ENCODE measurements at regions not wholly inside any gene's neighbourhood (a gene's known extent, or its start where the extent isn't known, plus 50 kb on each side); places are given as distances from the start of the nearest gene placed in this dataset.
A peak's percentile ranks its signal among the peaks of the same experiment; 100 is the strongest.
"Not testable (repeated sequence)": the region's sequence is repeated elsewhere in the genome, so short reads cannot be mapped to it uniquely, and the experiment has no call there.

DNA sequence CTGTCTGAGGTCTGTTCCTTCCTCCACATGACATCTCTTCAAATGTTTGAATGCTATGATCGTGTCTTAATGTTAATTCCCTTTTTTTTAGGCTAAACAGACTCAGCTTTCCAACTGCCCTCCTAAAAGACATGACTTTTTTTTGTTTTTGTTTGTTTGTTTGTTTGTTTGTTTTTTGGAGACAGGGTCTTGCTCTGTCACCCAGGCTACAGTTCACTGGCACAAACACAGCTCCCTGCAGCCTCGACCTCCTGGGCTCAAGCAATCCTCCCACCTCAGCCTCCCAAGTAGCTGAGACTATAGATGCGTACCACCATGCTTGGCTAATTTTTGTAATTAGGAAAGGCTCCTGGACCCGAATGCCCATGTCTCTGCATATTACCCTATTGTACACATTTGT, 176.5 kb downstream of the ABCA8 start:
- ATAC-seq: no peak

GRCh38 chr17:68777856-68778694, 176.9 kb upstream of the FAM20A start:
- ATAC-seq: no peak

- no peak for ATAC-seq
Observed at GRCh38 chr17:68777243-68777855, 176.2 kb upstream of the FAM20A start.

GRCh38 chr17:68776451-68776850, 175.3 kb upstream of the FAM20A start:
- no peak for ATAC-seq

GRCh38 chr17:68775969-68776368, 174.8 kb upstream of the FAM20A start:
- no peak for ATAC-seq

GRCh38 chr17:68775318-68775717, 174.2 kb upstream of the FAM20A start:
- ATAC-seq: no peak

DNA sequence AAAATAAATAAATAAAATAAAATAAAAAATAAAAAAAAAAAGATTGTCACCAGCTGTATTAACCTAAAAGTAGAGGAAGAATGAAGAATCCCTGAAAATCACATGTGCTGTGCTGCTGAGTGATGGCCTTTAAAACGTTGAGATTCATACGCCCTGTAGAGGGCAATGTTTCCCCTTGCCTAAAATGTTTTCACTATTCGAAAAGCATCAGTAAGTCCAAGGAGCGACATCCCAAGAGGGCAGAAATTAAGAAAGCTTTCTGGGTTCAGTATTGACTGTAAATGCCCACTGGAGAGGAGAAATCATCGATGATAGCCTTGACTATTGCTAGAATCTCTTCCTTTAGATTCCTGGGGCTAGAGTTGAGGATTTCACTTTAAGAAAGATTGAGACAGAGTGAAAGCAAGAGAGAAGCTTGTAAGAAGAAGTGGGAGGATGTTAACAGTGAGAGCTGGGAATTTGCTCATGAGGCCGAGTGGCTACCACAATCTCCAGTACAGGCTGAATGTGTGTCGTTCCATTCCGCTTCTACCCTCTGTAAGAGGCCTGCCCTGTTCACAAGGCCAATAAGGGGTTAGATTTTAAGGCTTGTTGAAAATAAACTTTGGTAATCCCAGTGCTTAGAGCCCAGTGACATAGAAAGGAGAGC, 170.8 kb upstream of the FAM20A start:
- ATAC-seq: no peak

- ATAC-seq: no peak
Observed at GRCh38 chr17:68768804-68769203, 167.6 kb upstream of the FAM20A start.

- ATAC-seq: no peak
Observed at GRCh38 chr17:68766640-68767039, 165.5 kb upstream of the FAM20A start.

- no peak for ATAC-seq
Observed at GRCh38 chr17:68763562-68763961, 162.4 kb upstream of the FAM20A start.

DNA sequence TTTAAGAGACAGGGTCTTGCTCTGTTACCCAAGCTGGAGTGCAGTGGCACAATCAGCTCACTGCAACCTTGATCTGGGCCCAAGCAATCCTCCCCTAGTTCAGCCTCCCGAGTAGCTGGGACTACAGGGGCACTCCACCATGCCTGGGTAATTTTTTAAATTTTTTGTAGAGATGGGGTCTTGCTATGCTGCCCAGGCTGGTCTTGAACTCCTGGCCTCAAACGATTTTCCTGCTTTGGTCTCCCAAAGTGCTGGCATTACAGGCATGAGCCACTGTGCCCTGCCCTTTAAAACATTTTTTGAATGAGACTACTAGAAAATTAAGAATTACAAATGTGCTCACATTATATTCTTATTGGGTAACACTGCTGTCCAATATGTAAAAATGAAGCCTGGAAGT, 161.7 kb upstream of the FAM20A start:
- ATAC-seq: no peak

GRCh38 chr17:68760141-68760475, 158.9 kb upstream of the FAM20A start:
- no peak for ATAC-seq

DNA sequence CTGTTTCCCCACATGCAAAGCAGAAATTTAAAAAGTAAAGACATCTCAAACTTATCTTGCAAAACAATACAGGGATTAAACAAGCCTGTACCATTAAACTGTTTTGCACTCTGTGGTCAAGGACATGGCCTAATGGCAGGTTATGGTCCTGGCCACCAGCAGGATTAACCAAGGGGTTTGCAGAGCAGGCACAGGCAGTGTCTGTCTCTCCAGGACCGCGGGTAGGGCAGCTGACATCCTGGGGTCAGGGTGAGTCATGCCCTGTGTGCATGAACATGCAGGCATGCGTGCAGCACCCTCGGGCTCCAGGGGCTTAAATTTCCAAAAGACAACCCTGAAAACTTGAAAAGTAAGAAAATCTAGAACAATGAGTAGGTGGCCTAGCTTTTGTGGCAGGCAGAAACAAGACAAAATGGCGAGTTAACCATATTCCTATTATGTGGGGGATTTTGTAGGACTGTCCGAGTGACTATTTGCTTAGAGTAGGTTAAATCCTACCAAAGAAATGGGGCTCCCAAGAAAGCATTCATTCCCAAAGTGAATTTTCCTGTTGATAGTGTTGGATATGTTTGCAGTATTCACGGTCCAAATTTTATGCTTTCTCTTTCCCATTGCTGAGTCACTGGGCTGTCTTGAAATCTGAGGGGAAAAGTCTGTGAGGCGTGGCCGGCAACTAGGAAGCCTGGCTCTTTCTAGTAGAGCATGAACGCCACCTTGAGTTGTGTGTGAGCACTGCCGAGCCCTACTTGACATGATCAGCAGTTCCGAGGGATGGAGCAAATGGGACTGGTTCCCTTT, 158.4 kb upstream of the FAM20A start:
- peak; percentile 55 to 63 for ATAC-seq

DNA sequence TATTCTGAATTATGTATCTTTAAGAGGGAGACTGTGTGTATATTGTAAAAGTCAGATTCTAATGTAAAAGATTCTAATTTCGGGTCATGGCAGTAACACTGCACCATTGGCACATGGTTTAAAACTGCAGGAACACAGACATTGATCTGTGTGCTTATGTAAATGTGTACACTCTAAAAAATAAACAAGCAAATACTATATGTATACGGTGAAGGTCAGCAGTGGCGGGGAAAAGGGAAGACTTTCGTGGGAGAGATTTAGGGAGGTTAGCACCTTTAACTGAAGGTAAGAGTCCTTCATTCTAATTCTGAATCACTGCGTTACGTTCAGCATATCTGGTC, 157.8 kb upstream of the FAM20A start:
- ATAC-seq: no peak

DNA sequence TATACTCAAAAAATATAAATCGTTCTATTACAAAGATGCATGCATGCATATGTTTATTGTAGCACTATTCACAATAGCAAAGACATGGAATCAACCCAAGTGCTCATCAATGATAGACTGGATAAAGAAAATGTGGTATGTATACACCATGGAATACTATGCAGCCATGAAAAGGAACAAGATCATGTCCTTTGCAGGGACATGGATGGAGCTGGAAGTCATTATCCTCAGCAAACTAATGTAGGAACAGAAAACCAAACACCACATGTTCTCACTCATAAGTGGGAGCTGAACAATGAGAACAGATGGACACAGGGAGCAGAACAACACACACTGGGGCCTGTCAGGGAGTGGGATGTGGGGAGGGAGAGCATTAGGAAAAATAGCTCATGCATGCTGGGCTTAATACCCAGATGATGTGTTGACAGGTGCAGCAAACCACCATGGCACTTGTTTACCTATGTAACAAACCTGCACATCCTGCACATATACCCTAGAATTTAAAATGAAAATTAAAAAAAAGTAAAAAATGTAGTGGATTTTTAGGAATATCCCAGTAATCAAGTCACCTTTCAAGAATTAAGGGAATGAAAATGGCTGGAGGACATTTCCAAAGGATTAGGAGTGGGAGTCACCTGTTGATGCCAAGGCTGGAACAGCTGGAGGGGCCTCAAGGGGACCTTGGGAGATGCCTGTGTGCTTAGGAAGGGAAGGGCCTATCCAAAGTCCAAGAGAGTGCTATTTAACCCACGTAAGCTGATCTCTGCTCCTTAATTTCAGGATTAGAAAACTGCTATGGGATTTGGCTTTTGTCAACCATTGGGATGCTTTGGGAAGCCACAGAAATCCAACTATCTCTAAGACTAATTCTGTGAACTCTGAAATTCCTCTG, 156.9 kb upstream of the FAM20A start:
- ATAC-seq: not testable (repeated sequence)

- no peak for ATAC-seq
Observed at GRCh38 chr17:68753985-68754769, 153.0 kb upstream of the FAM20A start.

DNA sequence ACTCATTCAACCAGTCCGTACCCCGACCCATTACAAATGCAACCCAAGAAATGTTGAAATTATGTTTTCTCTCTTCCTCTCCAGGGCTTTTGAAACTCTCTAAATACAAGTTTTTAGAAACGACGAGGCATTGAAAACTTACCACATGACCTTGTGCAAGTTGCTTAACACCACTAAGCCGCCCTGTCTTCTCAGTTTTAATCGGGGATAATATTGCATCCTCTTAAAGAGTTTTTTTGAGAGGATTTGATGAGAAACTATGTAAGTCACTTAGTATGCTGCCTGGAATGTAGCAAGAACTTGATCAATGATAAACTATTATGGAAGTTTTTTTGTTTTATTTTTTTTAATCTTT, 149.0 kb upstream of the FAM20A start:
- ATAC-seq: no peak

DNA sequence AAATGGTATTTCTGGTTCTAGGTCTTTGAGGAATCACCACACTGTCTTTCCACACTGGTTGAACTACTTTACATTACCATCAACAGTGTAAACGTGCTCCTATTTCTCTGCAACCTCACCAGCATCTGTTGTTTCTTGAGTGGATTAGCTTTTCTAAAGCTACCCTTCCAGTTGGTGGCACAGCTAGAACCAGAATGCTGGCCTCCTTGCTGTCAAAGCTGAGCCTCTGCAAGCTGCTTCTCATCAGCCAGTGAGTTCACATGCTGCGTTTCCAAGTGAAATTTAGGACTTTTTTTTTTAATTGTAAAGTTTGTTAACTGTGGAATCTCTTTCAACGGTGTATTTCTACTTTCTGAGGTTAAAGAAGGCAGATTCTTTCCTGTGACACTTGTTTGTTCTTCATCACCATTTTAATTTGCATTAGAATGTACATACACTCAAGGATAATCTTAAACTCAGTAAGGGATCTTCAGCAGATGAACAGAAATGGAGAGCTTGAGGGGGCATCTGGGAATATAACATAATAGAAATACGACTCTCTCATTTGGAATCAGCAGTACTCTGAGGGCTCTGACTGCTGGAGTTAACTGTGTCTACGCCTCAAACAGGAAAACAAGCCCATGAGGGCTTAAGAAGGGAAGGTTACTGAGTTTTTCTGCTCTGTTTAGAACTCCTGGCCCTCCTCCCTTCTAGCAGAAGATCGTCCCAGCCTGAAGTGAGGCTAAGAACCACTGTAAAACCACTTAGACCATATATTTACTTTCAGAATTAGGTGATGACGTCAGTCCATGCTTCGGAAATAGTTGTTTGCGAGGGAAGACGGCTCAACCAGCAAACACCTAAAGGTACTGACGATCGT, 148.4 kb upstream of the FAM20A start:
- ATAC-seq: no peak

DNA sequence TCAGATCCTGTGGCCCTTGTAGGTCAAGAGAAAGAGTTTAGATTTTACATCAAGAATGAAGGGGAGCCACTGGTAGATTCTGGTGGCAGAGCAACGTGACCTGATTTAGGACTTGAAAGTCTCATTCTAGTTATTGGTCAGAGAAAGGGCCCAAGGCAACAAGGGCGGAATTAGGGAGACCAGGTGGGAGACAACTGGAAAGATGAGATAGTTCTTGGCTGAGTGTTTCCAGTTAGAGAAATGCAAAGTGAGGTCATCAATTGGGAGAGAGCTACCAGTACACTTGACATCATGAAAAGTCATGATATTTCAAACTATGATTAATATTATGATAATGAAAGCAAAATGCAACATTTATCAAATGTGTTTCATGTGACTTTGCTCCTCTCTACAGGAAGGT, 147.2 kb upstream of the FAM20A start:
- no peak for ATAC-seq

Data from activated CD4-positive, CD25-positive, alpha-beta regulatory T cell treated with anti-CD3 and anti-CD28 coated beads, Interleukin-2, amount 50 U/mL, for 24 hours (primary cell).